Ovary (tissue), 3 donors: ENCODE measurements at regions not wholly inside any gene's neighbourhood (a gene's known extent, or its start where the extent isn't known, plus 50 kb on each side); places are given as distances from the start of the nearest gene placed in this dataset.

ENCODE experiments used
- CTCF ChIP-seq, 3 donors: fragments of 450-650 bp in 2 of 3; fragments of 200-600 bp in 1 of 3; IDR thresholded peaks; one replicate each; pipeline versions ENCODE4 v1.5.1 to v1.8.0; 2016 to 2022; ENCODE audit warnings: antibody characterized with exemption in 3 of 3, mild to moderate bottlenecking in 1 of 3
- EP300 ChIP-seq: sonication (generic); formaldehyde crosslinking; IDR thresholded peaks from one replicate; pipeline ENCODE4 v1.6.1; 2017; ENCODE audit warnings: antibody characterized with exemption
- donor health status: DM: no; HTN: no; CAD: no.

GRCh38 chr5:26625099-26625498, 413.3 kb downstream of the CDH9 start:
- TF ChIP-seq EP300 (no peak), CTCF (IDR thresholded peaks at IDR 0.05) (no peak)
